ENCODE measurements at regions not wholly inside any gene's neighbourhood (a gene's known extent, or its start where the extent isn't known, plus 50 kb on each side); places are given as distances from the start of the nearest gene placed in this dataset.
"Not testable (repeated sequence)": the region's sequence is repeated elsewhere in the genome, so short reads cannot be mapped to it uniquely, and the experiment has no call there.

- no peak for DNase-seq
Measured at GRCh38 chr21:38041493-38041892, 125.2 kb upstream of the KCNJ6 start.

- DNase-seq = no peak
Measured at GRCh38 chr21:38042246-38042645, 126.0 kb upstream of the KCNJ6 start.

- DNase-seq = no peak
Measured at GRCh38 chr21:38048167-38048566, 131.9 kb upstream of the KCNJ6 start.

- no peak for DNase-seq
Measured at GRCh38 chr21:38054334-38054733, 138.1 kb upstream of the KCNJ6 start.

- DNase-seq = no peak
Measured at GRCh38 chr21:38056481-38056880, 140.2 kb upstream of the KCNJ6 start.

GRCh38 chr21:38057626-38058025 lies 141.4 kb upstream of the KCNJ6 start:
- no peak for DNase-seq

- no peak for DNase-seq
Measured at GRCh38 chr21:38060533-38060932, 144.3 kb upstream of the KCNJ6 start.

- DNase-seq = no peak
Measured at GRCh38 chr21:38067086-38067739, 151.0 kb upstream of the KCNJ6 start.

GRCh38 chr21:38072489-38072888 lies 156.2 kb upstream of the KCNJ6 start:
- DNase-seq = no peak

- peak; percentile 12 for DNase-seq
Measured at GRCh38 chr21:38075833-38076587, 159.8 kb upstream of the KCNJ6 start.

- peak; percentile 32 for DNase-seq
Measured at GRCh38 chr21:38077569-38077968, 161.3 kb upstream of the KCNJ6 start.

- no peak for DNase-seq
Measured at GRCh38 chr21:38080888-38081287, 164.6 kb upstream of the KCNJ6 start.

GRCh38 chr21:38081708-38082107 lies 165.5 kb upstream of the KCNJ6 start:
- DNase-seq = no peak

GRCh38 chr21:38082936-38083485 lies 166.8 kb upstream of the KCNJ6 start:
- DNase-seq = no peak

GRCh38 chr21:38083535-38083934 lies 167.3 kb upstream of the KCNJ6 start:
- no peak for DNase-seq

- DNase-seq = no peak
Measured at GRCh38 chr21:38086580-38086979, 170.2 kb upstream of the KCNJ15 start.

GRCh38 chr21:38088916-38089762 lies 167.7 kb upstream of the KCNJ15 start:
- DNase-seq = no peak

GRCh38 chr21:38089763-38090046 lies 167.1 kb upstream of the KCNJ15 start:
- no peak for DNase-seq

GRCh38 chr21:38091061-38091460 lies 165.7 kb upstream of the KCNJ15 start:
- not testable (repeated sequence) for DNase-seq

GRCh38 chr21:38092051-38092450 lies 164.7 kb upstream of the KCNJ15 start:
- DNase-seq = no peak

GRCh38 chr21:38095220-38095619 lies 161.6 kb upstream of the KCNJ15 start:
- peak; percentile 26 for DNase-seq

GRCh38 chr21:38097789-38098188 lies 159.0 kb upstream of the KCNJ15 start:
- no peak for DNase-seq

- DNase-seq = no peak
Measured at GRCh38 chr21:38112219-38112789, 144.5 kb upstream of the KCNJ15 start.

All from fibroblast of upper back skin (primary cell).